SH-SY5Y (cell line): ENCODE measurements at regions not wholly inside any gene's neighbourhood (a gene's known extent, or its start where the extent isn't known, plus 50 kb on each side); places are given as distances from the start of the nearest gene placed in this dataset.
A peak's percentile ranks its signal among the peaks of the same experiment; 100 is the strongest.

Experiments
- GATA2 ChIP-seq: IDR thresholded peaks from 2 replicates; pipeline ENCODE4 v1.6.1; 2011; ENCODE audit warnings: mild to moderate bottlenecking, low read depth, low read length
- GATA3 ChIP-seq: IDR thresholded peaks from 2 replicates; pipeline ENCODE4 v1.6.1; 2011; ENCODE audit warnings: low read depth, mild to moderate bottlenecking, low read length, moderate library complexity

DNA sequence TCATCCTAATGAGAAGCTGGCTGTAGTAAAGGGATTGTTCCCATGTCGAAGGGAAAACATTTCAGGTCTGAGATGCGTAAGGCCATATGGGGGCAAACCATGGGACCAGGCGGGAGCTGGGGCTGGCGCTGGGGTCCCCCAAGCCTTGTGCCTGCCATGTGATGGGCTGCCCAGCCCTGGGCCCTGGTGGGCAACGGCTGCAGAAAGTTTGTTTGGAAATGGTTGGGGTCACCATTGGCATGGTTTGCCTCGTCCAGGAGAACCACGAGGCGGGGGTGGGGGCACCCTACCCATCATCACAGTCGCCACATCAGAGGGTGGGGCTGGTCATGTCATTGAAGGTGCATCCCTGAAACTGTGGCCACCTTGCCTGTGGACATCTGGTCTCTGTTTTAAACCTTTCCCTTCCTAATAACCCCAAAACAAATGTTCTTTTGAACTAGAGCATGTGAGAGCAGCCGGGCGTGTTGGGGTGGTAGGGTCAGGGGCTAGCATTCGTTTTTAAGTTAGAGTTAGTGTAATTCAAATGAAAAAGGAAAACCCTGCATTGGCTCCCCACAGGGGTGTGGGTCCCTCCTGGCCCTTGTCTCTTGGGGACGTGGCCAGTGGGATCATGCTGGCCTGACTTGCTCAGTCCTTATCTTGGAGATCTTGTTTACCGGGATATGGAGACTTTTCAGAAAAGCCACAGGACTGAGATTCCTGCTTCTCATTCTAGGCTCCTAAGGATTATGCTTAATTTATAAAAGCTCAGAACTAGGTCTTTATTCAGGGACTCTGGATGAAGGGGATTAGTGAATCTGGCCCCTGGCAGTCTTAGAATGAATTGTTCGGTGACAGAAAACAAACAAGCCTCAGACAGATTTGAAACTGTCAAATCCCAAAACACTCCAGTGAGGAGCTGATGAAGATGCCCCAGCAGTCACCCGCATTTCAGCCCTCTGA lies 98.5 kb downstream of the CTTN start:
- TF ChIP-seq GATA3: no peak
- TF ChIP-seq GATA2: peak; percentile 72; the same call in 1 of the 2 replicates

GRCh38 chr11:70497536-70498075 lies 99.3 kb downstream of the CTTN start:
- TF ChIP-seq GATA3: no peak
- TF ChIP-seq GATA2: no peak

- TF ChIP-seq GATA2: no peak
- no peak for TF ChIP-seq GATA3
Measured at GRCh38 chr11:70498171-70498571, 99.8 kb downstream of the CTTN start.

DNA sequence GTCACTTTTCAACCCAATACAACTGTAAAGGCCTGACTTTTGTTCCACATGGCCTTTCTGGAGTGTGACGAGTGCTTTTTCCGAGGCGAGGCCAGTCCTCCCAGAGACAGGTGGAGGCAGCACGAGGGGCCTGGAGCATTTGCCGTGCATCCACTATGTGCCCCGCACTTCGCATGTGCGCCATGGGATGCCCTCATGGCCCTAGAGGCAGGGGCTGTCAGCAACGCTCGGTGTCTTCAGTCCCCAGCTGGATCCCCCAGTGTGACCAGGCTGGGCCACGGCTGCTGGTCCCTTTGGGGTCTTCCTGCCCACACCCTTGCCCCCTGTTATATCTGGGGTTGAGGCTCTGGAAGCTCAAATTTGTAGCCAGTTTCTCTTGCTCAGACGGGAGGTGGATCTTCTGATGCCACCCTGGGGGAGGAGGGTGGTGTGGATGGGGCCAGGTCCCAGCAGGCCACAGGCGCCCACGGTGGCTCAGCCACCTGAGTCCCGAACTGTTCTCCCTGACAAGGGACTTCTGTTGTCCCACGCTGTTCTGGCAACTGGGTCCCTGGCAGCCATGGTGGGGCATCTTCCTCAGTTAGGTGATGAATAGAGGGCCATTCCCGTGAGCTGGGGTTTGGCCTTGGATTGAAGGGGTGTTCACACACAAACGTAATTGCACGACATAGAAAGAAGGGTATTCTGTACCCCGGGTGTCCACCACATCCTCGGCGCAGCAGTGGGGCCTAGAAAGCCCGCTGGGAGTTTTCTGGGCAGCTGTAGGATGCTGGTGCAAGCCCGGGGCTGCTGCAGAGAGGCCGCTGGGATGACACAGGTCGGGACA lies 100.9 kb downstream of the CTTN start:
- TF ChIP-seq GATA3 (no peak), GATA2 (no peak)

DNA sequence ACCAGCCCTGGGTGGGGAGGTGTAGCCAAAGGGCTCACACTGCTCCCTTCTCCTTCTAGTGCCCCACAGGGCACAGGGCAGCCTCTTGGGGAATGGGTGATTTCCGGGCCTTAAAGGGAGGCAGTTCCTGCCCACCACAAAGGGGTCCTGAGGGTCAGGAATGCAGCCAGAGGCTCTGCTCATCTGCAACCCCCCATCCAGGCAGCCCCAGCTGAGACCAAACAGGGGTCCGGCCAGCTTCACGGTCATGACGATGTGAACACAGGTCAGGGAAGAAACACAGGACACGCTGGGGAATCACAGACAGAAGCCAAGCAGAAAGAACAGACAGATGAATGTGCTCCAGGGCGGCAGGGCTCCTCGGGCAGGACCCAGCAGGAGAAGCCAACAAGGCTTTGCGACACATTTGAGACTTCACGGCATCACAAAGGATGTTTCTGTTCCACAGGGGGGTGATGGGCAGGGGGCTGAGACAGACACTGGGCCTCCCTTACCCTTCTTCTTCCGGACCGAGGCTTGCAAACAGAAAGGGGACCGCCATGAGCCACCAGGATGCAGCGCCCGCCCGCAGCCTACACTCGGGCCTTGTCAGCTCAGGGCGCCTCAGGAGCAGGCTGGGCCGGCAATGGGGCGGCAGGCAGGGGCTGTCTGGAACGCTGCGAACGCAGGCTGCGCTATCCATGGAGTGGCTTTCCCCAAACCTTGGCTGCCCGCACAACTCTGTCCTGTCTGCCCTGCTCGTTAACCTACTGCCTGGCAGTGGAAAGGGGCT lies 101.9 kb downstream of the CTTN start:
- TF ChIP-seq GATA2: no peak
- TF ChIP-seq GATA3: no peak

DNA sequence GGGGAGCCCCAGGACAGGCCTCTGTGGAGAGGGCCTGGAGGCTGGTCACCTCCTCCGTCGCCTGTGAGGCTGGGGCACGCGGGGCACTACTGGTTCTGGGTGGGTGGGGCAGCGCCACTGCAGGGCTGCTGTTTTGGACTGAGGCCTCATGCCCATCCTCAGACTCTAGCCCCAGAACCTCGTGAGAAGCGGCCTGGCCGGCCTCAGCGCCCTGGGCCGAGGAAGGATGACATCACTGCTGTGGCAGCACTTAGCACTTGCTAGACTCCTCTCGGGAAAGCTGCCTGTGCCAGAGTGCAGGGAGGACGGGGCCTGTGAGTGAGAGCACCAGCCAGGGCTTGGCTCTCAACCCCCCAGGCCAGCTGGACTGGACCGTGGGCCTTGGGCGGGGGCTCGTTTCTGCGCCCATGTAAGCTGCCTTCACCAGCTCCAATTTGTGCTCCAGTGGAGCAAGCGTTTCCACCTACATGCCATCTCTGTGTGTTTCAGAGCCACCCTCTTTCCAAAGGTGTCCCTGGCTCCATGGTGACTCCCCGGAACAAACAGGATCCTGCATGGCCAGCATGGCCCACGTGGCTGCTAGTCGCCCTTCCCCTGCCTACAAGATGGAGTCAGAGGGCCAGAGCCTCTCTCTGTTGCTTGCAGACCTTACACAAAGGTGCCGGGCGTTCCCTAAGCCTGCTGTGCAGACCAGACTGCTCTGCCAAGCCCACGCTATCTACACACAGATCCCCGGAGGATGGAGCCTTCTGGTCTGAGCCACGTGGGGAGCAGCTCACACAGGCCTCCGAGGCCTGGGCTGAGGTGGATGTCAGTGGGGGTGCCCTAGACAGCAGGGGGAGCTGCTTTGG lies 102.9 kb downstream of the CTTN start:
- TF ChIP-seq GATA3: no peak
- peak; percentile 63 for TF ChIP-seq GATA2

GRCh38 chr11:70501933-70502540 lies 103.7 kb downstream of the CTTN start:
- TF ChIP-seq GATA2 (no peak), GATA3 (no peak)

DNA sequence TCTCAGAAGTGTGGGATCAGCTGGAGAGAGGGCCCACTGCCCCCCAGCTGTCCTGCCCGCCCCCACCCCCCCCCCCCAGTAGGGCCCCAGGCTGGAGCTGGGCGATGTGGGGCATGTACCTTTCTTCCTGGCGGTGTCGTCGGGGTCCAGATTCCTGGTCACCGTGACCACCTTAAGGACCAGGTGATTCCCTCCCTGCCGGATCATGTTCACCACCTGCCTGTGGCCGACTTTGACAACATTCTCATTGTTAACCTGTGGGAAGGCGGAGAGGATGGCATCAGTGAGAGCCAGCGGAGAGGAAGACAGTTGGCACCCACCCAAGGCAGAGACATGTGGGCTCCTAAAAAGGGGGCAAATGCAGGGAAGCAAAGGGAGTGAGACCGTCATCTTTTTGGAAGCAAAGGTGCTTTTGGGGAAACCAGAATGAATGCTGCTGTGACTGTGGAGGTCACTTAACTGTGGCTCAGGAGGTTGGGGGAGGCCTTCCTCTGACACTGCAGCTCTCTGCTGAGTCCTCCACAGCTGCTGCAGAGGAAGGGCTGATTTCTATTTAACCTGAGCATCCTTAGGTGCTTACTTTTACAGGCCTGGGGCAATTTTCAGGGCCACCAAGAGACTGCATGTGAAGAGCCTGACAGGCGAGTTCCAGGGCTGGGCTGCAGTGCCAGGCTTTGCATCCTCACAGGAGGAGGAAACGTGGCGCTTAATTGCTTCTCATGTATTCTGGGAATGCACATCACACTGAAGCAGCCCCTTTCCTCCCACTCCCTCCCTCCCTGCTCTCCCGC lies 104.5 kb downstream of the CTTN start:
- TF ChIP-seq GATA2 (no peak), GATA3 (no peak)

GRCh38 chr11:70503468-70504221 lies 105.3 kb downstream of the CTTN start:
- no peak for TF ChIP-seq GATA2
- no peak for TF ChIP-seq GATA3

- no peak for TF ChIP-seq GATA2
- TF ChIP-seq GATA3: no peak
Measured at GRCh38 chr11:70504246-70505020, 106.1 kb downstream of the CTTN start.

GRCh38 chr11:70505331-70505731 lies 107.0 kb downstream of the CTTN start:
- no peak for TF ChIP-seq GATA2
- TF ChIP-seq GATA3: no peak
